ENCODE measurements at regions not wholly inside any gene's neighbourhood (a gene's known extent, or its start where the extent isn't known, plus 50 kb on each side); places are given as distances from the start of the nearest gene placed in this dataset.

DNA sequence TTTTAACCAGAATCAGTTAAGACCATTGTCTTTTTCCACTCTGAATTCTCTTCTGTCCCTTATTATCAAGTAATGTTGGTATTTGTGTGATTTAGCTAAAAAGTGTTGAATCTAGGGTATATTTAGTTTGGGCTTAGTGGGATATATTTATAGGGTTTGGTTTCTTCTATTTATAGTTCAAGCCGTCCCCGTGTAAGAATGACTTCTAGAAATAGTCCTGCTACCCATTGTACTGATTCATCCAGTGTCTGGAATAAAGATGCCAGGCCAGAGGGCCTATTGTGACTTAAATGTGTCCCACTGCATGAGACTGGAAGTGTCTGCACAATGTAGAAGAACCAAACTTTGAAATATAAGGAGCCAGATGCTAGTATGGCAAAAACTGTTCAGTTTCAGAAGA is 364.8 kb downstream of the TNS1 start:
- no peak overlapping the region for H3K27ac Mint-ChIP-seq (ENCODE audit: unreplicated experiment)
- peaks cover 3% of the 10 kb centered on the region for H3K36me3 Mint-ChIP-seq (ENCODE audit: low read depth, unreplicated experiment)
- no peak overlapping the region for H3K4me3 Mint-ChIP-seq (ENCODE audit: unreplicated experiment)
- H3K9me3 Mint-ChIP-seq (ENCODE audit: unreplicated experiment) = no peaks in the 10 kb centered on the region
- H3K4me1 Mint-ChIP-seq (ENCODE audit: unreplicated experiment) = no peaks in the 10 kb centered on the region
- TF ChIP-seq, protein P1, sequence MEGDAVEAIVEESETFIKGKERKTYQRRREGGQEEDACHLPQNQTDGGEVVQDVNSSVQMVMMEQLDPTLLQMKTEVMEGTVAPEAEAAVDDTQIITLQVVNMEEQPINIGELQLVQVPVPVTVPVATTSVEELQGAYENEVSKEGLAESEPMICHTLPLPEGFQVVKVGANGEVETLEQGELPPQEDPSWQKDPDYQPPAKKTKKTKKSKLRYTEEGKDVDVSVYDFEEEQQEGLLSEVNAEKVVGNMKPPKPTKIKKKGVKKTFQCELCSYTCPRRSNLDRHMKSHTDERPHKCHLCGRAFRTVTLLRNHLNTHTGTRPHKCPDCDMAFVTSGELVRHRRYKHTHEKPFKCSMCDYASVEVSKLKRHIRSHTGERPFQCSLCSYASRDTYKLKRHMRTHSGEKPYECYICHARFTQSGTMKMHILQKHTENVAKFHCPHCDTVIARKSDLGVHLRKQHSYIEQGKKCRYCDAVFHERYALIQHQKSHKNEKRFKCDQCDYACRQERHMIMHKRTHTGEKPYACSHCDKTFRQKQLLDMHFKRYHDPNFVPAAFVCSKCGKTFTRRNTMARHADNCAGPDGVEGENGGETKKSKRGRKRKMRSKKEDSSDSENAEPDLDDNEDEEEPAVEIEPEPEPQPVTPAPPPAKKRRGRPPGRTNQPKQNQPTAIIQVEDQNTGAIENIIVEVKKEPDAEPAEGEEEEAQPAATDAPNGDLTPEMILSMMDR (IDR thresholded peaks at IDR 0.05; ENCODE audit: unreplicated experiment) = no peak
- no peak for DNase-seq (ENCODE audit: low spot score)
- peaks cover 1% of the 10 kb centered on the region for H3K27me3 Mint-ChIP-seq (ENCODE audit: unreplicated experiment)

DNA sequence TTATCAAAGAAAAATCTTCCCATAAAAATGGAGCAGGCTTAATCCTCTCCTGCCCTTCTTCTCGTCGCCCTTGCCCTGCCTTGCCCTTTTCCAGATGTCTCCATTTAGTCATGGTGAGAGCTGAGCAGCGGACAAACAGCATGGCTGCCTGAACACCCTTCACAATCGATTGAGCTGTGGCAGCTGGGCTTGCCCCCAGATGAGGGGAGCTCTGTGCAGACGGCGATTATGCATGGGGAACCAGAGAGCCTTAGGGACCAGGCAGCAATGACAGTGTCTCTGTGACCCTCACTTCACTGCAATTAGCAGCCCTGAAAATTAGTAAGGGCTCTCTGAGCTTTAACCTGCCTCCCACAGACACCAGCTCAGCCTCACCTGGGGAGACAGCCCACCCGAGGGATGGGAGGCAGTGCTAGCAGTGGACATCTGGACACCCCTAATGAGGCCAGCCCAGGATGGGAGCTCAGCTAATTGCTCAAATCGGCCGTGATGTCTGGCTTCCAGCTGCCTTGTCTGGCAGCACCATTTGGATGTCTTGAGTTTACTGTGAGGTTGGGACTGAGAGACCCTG is 365.7 kb downstream of the TNS1 start:
- no peaks in the 10 kb centered on the region for H3K4me1 Mint-ChIP-seq (ENCODE audit: unreplicated experiment)
- H3K9me3 Mint-ChIP-seq (ENCODE audit: unreplicated experiment) = no peaks in the 10 kb centered on the region
- no peak overlapping the region for H3K4me3 Mint-ChIP-seq (ENCODE audit: unreplicated experiment)
- DNase-seq (ENCODE audit: low spot score) = no peak
- TF ChIP-seq, protein P1 (IDR thresholded peaks at IDR 0.05; ENCODE audit: unreplicated experiment) = no peak
- peaks cover 3% of the 10 kb centered on the region for H3K36me3 Mint-ChIP-seq (ENCODE audit: low read depth, unreplicated experiment)
- H3K27me3 Mint-ChIP-seq (ENCODE audit: unreplicated experiment) = peaks cover 1% of the 10 kb centered on the region
- H3K27ac Mint-ChIP-seq (ENCODE audit: unreplicated experiment) = no peak overlapping the region

DNA sequence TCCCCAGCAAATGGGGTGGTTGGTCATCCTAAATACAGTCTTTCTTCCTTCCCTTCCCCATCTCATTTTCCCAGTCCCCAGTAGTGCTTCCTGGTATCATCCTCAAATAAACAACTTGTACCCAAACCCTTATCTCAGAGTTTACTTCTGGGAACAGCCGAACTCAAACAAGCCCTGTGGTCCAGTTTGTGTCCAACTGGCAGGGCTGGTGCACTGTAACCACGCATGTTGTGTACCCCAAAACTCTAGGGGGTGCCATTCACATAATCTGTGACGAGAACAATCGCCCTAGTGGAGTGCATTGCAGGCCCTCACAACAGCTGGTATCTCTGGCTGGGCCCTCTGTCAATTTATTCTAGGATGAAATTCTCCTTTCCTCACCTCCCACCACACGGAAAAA is 366.2 kb downstream of the TNS1 start:
- H3K27ac Mint-ChIP-seq (ENCODE audit: unreplicated experiment) = no peak overlapping the region
- H3K9me3 Mint-ChIP-seq (ENCODE audit: unreplicated experiment) = no peaks in the 10 kb centered on the region
- H3K36me3 Mint-ChIP-seq (ENCODE audit: low read depth, unreplicated experiment) = peaks cover 3% of the 10 kb centered on the region
- DNase-seq (ENCODE audit: low spot score) = no peak
- H3K27me3 Mint-ChIP-seq (ENCODE audit: unreplicated experiment) = peaks cover 1% of the 10 kb centered on the region
- H3K4me1 Mint-ChIP-seq (ENCODE audit: unreplicated experiment) = no peaks in the 10 kb centered on the region
- H3K4me3 Mint-ChIP-seq (ENCODE audit: unreplicated experiment) = no peak overlapping the region
- TF ChIP-seq, protein P1 (IDR thresholded peaks at IDR 0.05; ENCODE audit: unreplicated experiment) = no peak

DNA sequence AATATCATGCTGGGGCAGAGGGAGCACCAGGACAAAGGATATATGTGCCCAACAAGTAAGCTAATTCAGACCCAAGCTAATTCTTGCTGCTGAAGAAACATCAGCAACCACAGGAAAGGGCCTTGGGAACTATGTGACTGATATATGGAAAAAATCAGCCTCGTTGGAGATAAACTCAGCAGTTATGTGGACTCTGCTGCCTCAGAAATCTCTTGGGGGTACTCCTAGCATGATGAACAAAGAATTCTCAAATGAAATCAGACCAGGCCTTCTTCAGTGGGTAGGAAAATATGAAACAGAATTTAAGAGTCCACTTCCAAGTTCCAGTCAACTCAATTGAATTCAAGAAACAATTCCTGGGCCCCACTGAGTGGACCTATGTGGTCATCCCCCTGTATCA is 367.9 kb downstream of the TNS1 start:
- peaks cover 3% of the 10 kb centered on the region for H3K27me3 Mint-ChIP-seq (ENCODE audit: unreplicated experiment)
- no peak overlapping the region for H3K27ac Mint-ChIP-seq (ENCODE audit: unreplicated experiment)
- H3K9me3 Mint-ChIP-seq (ENCODE audit: unreplicated experiment) = no peaks in the 10 kb centered on the region
- peaks cover 3% of the 10 kb centered on the region for H3K36me3 Mint-ChIP-seq (ENCODE audit: low read depth, unreplicated experiment)
- TF ChIP-seq, protein P1 (IDR thresholded peaks at IDR 0.05; ENCODE audit: unreplicated experiment) = no peak
- no peak for DNase-seq (ENCODE audit: low spot score)
- peaks cover under 1% of the 10 kb centered on the region for H3K4me1 Mint-ChIP-seq (ENCODE audit: unreplicated experiment)
- no peak overlapping the region for H3K4me3 Mint-ChIP-seq (ENCODE audit: unreplicated experiment)

DNA sequence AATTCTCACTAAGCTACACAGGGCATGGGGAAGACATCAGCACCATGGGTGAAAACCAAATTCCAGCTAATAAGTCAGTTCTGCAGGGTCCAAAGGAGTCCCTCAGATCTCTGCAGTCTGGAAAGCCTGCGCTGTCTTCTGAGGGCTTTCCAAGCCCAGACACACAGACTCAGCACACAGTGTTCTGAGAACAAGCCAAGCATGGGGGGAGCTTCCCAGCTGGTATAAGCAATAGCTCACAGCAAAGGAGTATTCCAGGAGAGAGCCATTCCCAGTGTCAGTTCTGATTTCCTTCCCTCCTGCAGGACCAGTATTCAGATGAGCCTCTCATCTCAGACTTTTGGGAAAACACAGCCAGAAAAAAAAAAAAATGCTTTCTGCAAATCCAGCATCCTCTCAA is 370.8 kb downstream of the TNS1 start:
- no peak for DNase-seq (ENCODE audit: low spot score)
- H3K36me3 Mint-ChIP-seq (ENCODE audit: low read depth, unreplicated experiment) = peaks cover 3% of the 10 kb centered on the region
- no peak overlapping the region for H3K27ac Mint-ChIP-seq (ENCODE audit: unreplicated experiment)
- H3K27me3 Mint-ChIP-seq (ENCODE audit: unreplicated experiment) = peaks cover 2% of the 10 kb centered on the region
- TF ChIP-seq, protein P1 (IDR thresholded peaks at IDR 0.05; ENCODE audit: unreplicated experiment) = no peak
- no peak overlapping the region for H3K4me3 Mint-ChIP-seq (ENCODE audit: unreplicated experiment)
- peaks cover 12% of the 10 kb centered on the region for H3K4me1 Mint-ChIP-seq (ENCODE audit: unreplicated experiment)
- H3K9me3 Mint-ChIP-seq (ENCODE audit: unreplicated experiment) = no peaks in the 10 kb centered on the region
